Hepatocyte (in vitro differentiated cells): ENCODE measurements at regions not wholly inside any gene's neighbourhood (a gene's known extent, or its start where the extent isn't known, plus 50 kb on each side); places are given as distances from the start of the nearest gene placed in this dataset.

Experiments
- DNase-seq: peaks from one replicate; pipeline ENCODE4 v3.0.0-alpha.2; 2016; ENCODE audit warnings: low spot score
- H2AFZ ChIP-seq: fragments of 200-600 bp; sonication (generic); 2 replicates; pipeline ENCODE4 v1.6.0; 2016; ENCODE audit warnings: antibody characterized with exemption, mild to moderate bottlenecking
- H3K27ac ChIP-seq: fragments of 200-600 bp; sonication (generic); 2 replicates; pipeline ENCODE4 v1.5.1; 2016; ENCODE audit warnings: mild to moderate bottlenecking
- H3K27me3 ChIP-seq: fragments of 200-600 bp; sonication (generic); 2 replicates; pipeline ENCODE4 v1.6.1; 2016
- H3K36me3 ChIP-seq: fragments of 200-600 bp; sonication (generic); replicated peaks from 2 replicates; pipeline ENCODE4 v1.5.1; 2016; ENCODE audit warnings: low read depth; ENCODE audit not compliant: insufficient read depth
- H3K4me1 ChIP-seq: fragments of 200-600 bp; sonication (generic); 2 replicates; pipeline ENCODE4 v1.5.1; 2016; ENCODE audit warnings: mild to moderate bottlenecking, moderate library complexity; ENCODE audit not compliant: insufficient read depth
- H3K4me2 ChIP-seq: fragments of 200-600 bp; sonication (generic); 2 replicates; pipeline ENCODE4 v1.6.0; 2016
- H3K4me3 ChIP-seq: fragments of 200-600 bp; sonication (generic); 2 replicates; pipeline ENCODE4 v1.5.1; 2016; ENCODE audit warnings: mild to moderate bottlenecking
- H3K79me2 ChIP-seq: fragments of 200-600 bp; sonication (generic); 2 replicates; pipeline ENCODE4 v1.6.0; 2017; ENCODE audit warnings: mild to moderate bottlenecking
- H3K9me2 ChIP-seq: fragments of 200-600 bp; sonication (generic); replicated peaks from 2 replicates; pipeline ENCODE4 v1.6.0; 2017; ENCODE audit warnings: mild to moderate bottlenecking; ENCODE audit not compliant: insufficient read depth
- H3K9me3 ChIP-seq: fragments of 200-600 bp; sonication (generic); 2 replicates; pipeline ENCODE4 v1.5.1; 2016; ENCODE audit warnings: low read depth, mild to moderate bottlenecking
- H4K20me1 ChIP-seq: fragments of 200-600 bp; sonication (generic); 2 replicates; pipeline ENCODE4 v1.6.0; 2016; ENCODE audit warnings: mild to moderate bottlenecking; ENCODE audit not compliant: insufficient read depth, poor library complexity, severe bottlenecking
- CTCF ChIP-seq: fragments of 200-600 bp; sonication (generic); IDR thresholded peaks from 2 replicates; pipeline ENCODE4 v1.5.1; 2016; ENCODE audit warnings: antibody characterized with exemption, mild to moderate bottlenecking; ENCODE audit not compliant: poor library complexity
- EZH2 ChIP-seq: fragments of 200-600 bp; sonication (generic); IDR thresholded peaks from 2 replicates; pipeline ENCODE4 v1.6.1; 2016; ENCODE audit warnings: antibody characterized with exemption, mild to moderate bottlenecking, borderline replicate concordance
- EZH2phosphoT487 ChIP-seq: fragments of 200-600 bp; sonication (generic); IDR thresholded peaks from one replicate; pipeline ENCODE4 v1.6.1; 2018; ENCODE audit warnings: antibody characterized with exemption, mild to moderate bottlenecking, low read depth, moderate library complexity; ENCODE audit not compliant: unreplicated experiment, severe bottlenecking
- WGBS: methylation state at CpG from one replicate; pipeline ENCODE4 v1.1.6; 2016; ENCODE audit warnings: low lambda C conversion rate; ENCODE audit errors: missing lambda C conversion rate; 5-methylcytosine and 5-hydroxymethylcytosine counted together

DNA sequence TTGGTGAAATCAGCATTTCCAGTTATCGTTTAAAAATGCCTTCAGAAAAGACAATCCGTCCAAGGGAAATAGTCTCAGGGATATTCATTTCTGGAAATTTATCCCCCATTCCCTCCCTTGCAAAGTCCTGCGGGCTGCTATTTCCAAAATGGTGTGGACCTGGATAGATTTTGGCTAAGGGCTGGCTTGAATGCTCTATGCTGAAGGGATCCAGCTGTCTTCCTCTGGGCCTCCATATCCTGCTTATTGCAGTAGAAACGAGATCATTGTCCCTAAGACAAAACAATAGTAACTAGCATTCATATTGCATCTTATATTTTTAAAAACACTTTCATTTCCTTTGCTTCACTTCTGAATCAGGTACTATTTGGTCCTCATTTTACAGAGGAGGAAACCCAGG lies 129.9 kb downstream of the ANKRD60 start:
- Histone ChIP-seq H3K4me3 (no peak overlapping the region), H3K27ac (no peak overlapping the region), H2AFZ (no peak overlapping the region), H3K4me2 (no peak overlapping the region), H3K27me3 (peaks cover 4% of the 10 kb centered on the region), H3K79me2 (no peaks in the 10 kb centered on the region), H3K4me1 (no peaks in the 10 kb centered on the region), H4K20me1 (no peaks in the 10 kb centered on the region), H3K9me3 (no peaks in the 10 kb centered on the region), H3K36me3 (no peaks in the 10 kb centered on the region), H3K9me2 (no peaks in the 10 kb centered on the region)
- TF ChIP-seq EZH2phosphoT487 (no peak), CTCF (no peak), EZH2 (no peak)
- DNase-seq, result no peak
- 86% methylated on average over 4 of the region's 4 CpGs for WGBS

- Histone ChIP-seq H3K4me1 (no peaks in the 10 kb centered on the region), H3K27ac (no peak overlapping the region), H3K9me2 (no peaks in the 10 kb centered on the region), H3K9me3 (no peaks in the 10 kb centered on the region), H3K36me3 (no peaks in the 10 kb centered on the region), H4K20me1 (no peaks in the 10 kb centered on the region), H3K79me2 (no peaks in the 10 kb centered on the region), H3K4me2 (no peak overlapping the region), H3K4me3 (no peak overlapping the region), H3K27me3 (peaks cover 4% of the 10 kb centered on the region), H2AFZ (no peak overlapping the region)
- no peak for DNase-seq
- no peak for TF ChIP-seq EZH2
- TF ChIP-seq EZH2phosphoT487, result no peak
- WGBS, result 79% methylated on average over 7 of the region's 7 CpGs
These were observed 130.5 kb downstream of the ANKRD60 start for GRCh38 chr20:58097943-58098342.

GRCh38 chr20:58097429-58097828 lies 131.0 kb downstream of the ANKRD60 start:
- H3K27ac ChIP-seq, result no peak overlapping the region
- no peaks in the 10 kb centered on the region for H3K4me1 ChIP-seq
- no peak overlapping the region for H2AFZ ChIP-seq
- H3K4me2 ChIP-seq, result no peak overlapping the region
- H3K79me2 ChIP-seq, result no peaks in the 10 kb centered on the region
- DNase-seq, result no peak
- no peaks in the 10 kb centered on the region for H3K9me2 ChIP-seq
- H3K36me3 ChIP-seq, result no peaks in the 10 kb centered on the region
- H4K20me1 ChIP-seq, result no peaks in the 10 kb centered on the region
- H3K27me3 ChIP-seq, result peaks cover 4% of the 10 kb centered on the region
- WGBS, result 72% methylated on average over 4 of the region's 4 CpGs
- no peak overlapping the region for H3K4me3 ChIP-seq
- TF ChIP-seq EZH2, result no peak
- TF ChIP-seq CTCF, result no peak
- TF ChIP-seq EZH2phosphoT487, result no peak
- H3K9me3 ChIP-seq, result no peaks in the 10 kb centered on the region

GRCh38 chr20:58096880-58097423 lies 131.5 kb downstream of the ANKRD60 start:
- Histone ChIP-seq H3K9me3 (no peaks in the 10 kb centered on the region), H3K27ac (no peak overlapping the region), H3K9me2 (no peaks in the 10 kb centered on the region), H3K4me1 (no peaks in the 10 kb centered on the region), H2AFZ (no peak overlapping the region), H3K36me3 (no peaks in the 10 kb centered on the region), H3K4me3 (no peak overlapping the region), H3K27me3 (peaks cover 4% of the 10 kb centered on the region), H4K20me1 (no peaks in the 10 kb centered on the region), H3K79me2 (no peaks in the 10 kb centered on the region), H3K4me2 (no peak overlapping the region)
- TF ChIP-seq CTCF (no peak), EZH2phosphoT487 (no peak), EZH2 (no peak)
- 95% methylated on average over 8 of the region's 8 CpGs for WGBS
- DNase-seq, result no peak
